Upper lobe of left lung (tissue), 6 donors: ENCODE measurements at regions not wholly inside any gene's neighbourhood (a gene's known extent, or its start where the extent isn't known, plus 50 kb on each side); places are given as distances from the start of the nearest gene placed in this dataset.

Experiments
- ATAC-seq, 2 donors: fragments of 200-7000 bp; cut with Tn5 transposase; one replicate each; pipeline ENCODE4 v1.9.1; 2022; ENCODE audit warnings: mild to moderate bottlenecking in 2 of 2, moderate library complexity in 2 of 2; ENCODE audit not compliant: low FRiP score in 2 of 2
- DNase-seq, 2 donors: peaks; one replicate each; pipeline ENCODE4 v3.0.0-alpha.2; 2019 to 2020
- H3K27ac ChIP-seq, 4 donors: fragments of 200-600 bp; sonication (generic); one replicate each; pipeline ENCODE4 v1.5.1; 2016 to 2019
- H3K27me3 ChIP-seq, 4 donors: fragments of 200-600 bp; sonication (generic); one replicate each; pipeline ENCODE4 v1.5.1; 2017 to 2019
- H3K36me3 ChIP-seq, 4 donors: fragments of 200-600 bp; sonication (generic); one replicate each; pipeline ENCODE4 v1.5.1; 2016 to 2019
- H3K4me1 ChIP-seq, 4 donors: fragments of 200-600 bp; sonication (generic); one replicate each; pipeline ENCODE4 v1.5.1; 2018 to 2019
- H3K4me3 ChIP-seq, 4 donors: fragments of 200-600 bp; sonication (generic); one replicate each; pipeline ENCODE4 v1.5.1; 2017 to 2019; ENCODE audit warnings: mild to moderate bottlenecking in 2 of 4, moderate library complexity in 1 of 4
- H3K9me3 ChIP-seq, 4 donors: fragments of 200-600 bp; sonication (generic); one replicate each; pipeline ENCODE4 v1.5.1; 2018 to 2019
- EP300 ChIP-seq, 4 donors: sonication (generic); formaldehyde crosslinking; IDR thresholded peaks; one replicate each; pipeline ENCODE4 v1.5.1; 2017; ENCODE audit warnings: antibody characterized with exemption in 4 of 4, control low read depth in 2 of 4
- POLR2A ChIP-seq, 4 donors: fragments of 450-650 bp; IDR thresholded peaks; one replicate each; pipeline ENCODE4 v1.5.1; 2016 to 2017; ENCODE audit warnings: antibody characterized with exemption in 4 of 4, mild to moderate bottlenecking in 2 of 4
- POLR2AphosphoS5 ChIP-seq, 2 donors: sonication (generic); formaldehyde crosslinking; IDR thresholded peaks; one replicate each; pipeline ENCODE4 v1.5.1; 2017; ENCODE audit warnings: antibody characterized with exemption in 2 of 2
- WGBS, 2 donors: methylation state at CpG; one replicate each; pipeline ENCODE4 v1.1.5; 2017 to 2018; 5-methylcytosine and 5-hydroxymethylcytosine counted together
- TF ChIP-seq, protein P1 (sequence below), 6 experiments: fragments of 450-650 bp in 4 of 6; fragments of 200-600 bp in 2 of 6; sonication (generic) in 2 of 6; IDR thresholded peaks; one replicate each; pipeline ENCODE4 v1.5.1; 2016 to 2019; ENCODE audit warnings: antibody characterized with exemption in 6 of 6
- donor health status: DM: no; HTN: no; CAD: no; lungs with moderate emphysema.
- donor health status: DM: no; HTN: yes; CAD: no; lungs with severe emphysema.

DNA sequence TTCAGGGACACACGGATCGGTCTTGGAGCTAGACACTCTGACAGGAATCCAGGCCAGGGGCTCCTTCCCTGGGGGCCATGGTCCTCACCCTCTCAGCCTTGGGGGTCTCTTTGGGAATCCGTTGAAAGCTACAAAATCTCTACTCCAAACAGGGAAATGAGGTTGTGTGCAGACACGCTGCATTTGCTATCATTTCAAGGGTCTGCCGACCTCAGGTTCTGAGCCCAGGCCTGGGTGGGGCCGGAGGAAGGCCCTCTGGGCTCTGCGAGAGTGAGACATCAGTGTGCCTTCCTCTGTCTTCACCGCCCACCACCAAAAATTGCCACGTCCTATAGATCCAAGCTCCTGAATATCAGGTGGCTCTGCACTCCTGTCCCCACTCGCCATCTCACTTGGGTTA is 74.4 kb upstream of the FGF3 start:
- no peak overlapping the region for H3K4me3 ChIP-seq
- WGBS, 2 donors = 72 to 73% methylated on average over 8 to 10 of the region's 10 CpGs
- TF ChIP-seq, protein P1, sequence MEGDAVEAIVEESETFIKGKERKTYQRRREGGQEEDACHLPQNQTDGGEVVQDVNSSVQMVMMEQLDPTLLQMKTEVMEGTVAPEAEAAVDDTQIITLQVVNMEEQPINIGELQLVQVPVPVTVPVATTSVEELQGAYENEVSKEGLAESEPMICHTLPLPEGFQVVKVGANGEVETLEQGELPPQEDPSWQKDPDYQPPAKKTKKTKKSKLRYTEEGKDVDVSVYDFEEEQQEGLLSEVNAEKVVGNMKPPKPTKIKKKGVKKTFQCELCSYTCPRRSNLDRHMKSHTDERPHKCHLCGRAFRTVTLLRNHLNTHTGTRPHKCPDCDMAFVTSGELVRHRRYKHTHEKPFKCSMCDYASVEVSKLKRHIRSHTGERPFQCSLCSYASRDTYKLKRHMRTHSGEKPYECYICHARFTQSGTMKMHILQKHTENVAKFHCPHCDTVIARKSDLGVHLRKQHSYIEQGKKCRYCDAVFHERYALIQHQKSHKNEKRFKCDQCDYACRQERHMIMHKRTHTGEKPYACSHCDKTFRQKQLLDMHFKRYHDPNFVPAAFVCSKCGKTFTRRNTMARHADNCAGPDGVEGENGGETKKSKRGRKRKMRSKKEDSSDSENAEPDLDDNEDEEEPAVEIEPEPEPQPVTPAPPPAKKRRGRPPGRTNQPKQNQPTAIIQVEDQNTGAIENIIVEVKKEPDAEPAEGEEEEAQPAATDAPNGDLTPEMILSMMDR (IDR thresholded peaks at IDR 0.05) = no peak
- TF ChIP-seq EP300 (IDR thresholded peaks at IDR 0.05) = no peak
- TF ChIP-seq POLR2AphosphoS5 (IDR thresholded peaks at IDR 0.05) = no peak
- no peak for TF ChIP-seq POLR2A (IDR thresholded peaks at IDR 0.05)
- H3K4me1 ChIP-seq = peaks cover 0 to 9% (median 3%) of the 10 kb centered on the region in 4 donors
- no peaks in the 10 kb centered on the region for H3K36me3 ChIP-seq
- H3K27ac ChIP-seq = no peak overlapping the region
- DNase-seq (no peak), ATAC-seq (no peak)
- no peaks in the 10 kb centered on the region for H3K9me3 ChIP-seq
- peaks cover 0 to 8% (median 2%) of the 10 kb centered on the region in 4 donors for H3K27me3 ChIP-seq

DNA sequence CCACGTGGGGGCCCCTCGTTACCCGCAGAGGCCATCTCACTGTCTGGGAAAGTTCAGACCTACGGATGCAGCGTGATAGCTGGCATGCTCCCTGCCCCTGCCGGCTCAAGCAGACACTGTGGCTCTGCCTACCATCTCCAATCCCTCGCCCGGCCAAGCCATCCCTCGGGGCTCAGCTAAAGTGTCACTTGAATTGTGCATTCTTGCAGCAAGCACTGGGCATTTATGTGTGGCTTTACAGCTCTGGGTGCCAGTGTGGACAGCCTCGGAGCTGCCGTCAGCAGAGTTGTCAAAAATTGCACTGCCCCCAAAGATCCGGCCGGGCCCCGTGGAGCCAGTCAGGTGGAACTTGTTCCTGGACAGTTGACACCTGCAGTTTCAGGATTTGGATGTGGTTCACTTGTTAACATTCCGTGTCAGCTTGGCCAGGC is 75.0 kb upstream of the FGF3 start:
- 69 to 80% methylated on average over 8 to 15 of the region's 15 CpGs for WGBS, 2 donors
- TF ChIP-seq, protein P1 (IDR thresholded peaks at IDR 0.05) = no peak
- TF ChIP-seq POLR2A (IDR thresholded peaks at IDR 0.05) = no peak
- TF ChIP-seq EP300 (IDR thresholded peaks at IDR 0.05) = no peak
- no peak for TF ChIP-seq POLR2AphosphoS5 (IDR thresholded peaks at IDR 0.05)
- Histone ChIP-seq H3K4me3 (no peak overlapping the region), H3K27me3 (peaks cover 0 to 6% (median 0%) of the 10 kb centered on the region in 4 donors), H3K27ac (no peak overlapping the region), H3K4me1 (peaks cover 0 to 9% (median 3%) of the 10 kb centered on the region in 4 donors), H3K9me3 (no peaks in the 10 kb centered on the region), H3K36me3 (no peaks in the 10 kb centered on the region)
- DNase-seq (no peak), ATAC-seq (no peak)

DNA sequence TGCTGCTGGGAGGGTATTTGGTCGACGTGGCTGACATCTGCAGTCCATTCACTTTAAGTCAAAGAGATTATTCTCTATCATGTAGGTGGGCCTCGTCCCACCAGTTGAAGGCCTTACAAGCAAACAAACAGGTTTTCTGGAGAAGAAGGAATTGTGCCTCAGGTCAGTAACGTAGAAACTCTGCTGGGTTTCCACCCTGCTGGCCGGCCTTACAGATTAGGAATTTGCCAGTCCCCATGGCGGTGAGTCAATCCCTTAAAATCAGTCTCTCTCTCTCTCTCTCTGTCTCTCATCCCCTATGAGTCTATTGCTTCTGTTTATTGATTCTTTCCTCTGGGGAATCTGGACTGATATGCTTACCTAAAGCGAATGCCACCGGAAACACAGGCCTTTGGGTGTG is 75.4 kb upstream of the FGF3 start:
- Histone ChIP-seq H3K9me3 (no peaks in the 10 kb centered on the region), H3K4me1 (peaks cover 0 to 9% (median 3%) of the 10 kb centered on the region in 4 donors), H3K36me3 (no peaks in the 10 kb centered on the region), H3K27ac (no peak overlapping the region), H3K27me3 (peaks cover 0 to 2% (median 0%) of the 10 kb centered on the region in 4 donors), H3K4me3 (no peak overlapping the region)
- ATAC-seq (no peak), DNase-seq (no peak)
- WGBS, 2 donors = 75 to 82% methylated on average over 8 of the region's 8 CpGs
- no peak for TF ChIP-seq EP300 (IDR thresholded peaks at IDR 0.05)
- TF ChIP-seq POLR2AphosphoS5 (IDR thresholded peaks at IDR 0.05) = no peak
- TF ChIP-seq POLR2A (IDR thresholded peaks at IDR 0.05) = no peak
- TF ChIP-seq, protein P1 (IDR thresholded peaks at IDR 0.05) = no peak

DNA sequence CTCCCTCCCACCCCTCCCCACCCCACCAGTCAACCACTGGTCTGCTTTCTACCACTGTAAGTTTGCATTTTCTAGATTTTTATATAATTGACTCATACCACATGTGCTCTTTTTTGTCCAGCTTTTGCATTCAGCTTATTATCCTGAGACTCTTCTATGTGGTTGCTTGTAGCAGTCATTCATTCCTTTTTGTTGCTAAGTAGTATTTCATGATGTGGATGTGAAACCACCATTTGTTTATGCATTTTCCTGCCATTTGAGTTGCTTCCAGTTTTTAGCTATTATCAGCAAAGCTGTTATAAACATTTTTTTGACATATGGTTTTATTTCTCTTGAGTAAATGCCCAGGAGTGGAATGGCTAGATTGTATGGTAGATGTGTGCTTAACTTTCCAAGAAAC is 77.0 kb upstream of the FGF3 start:
- Histone ChIP-seq H3K4me3 (no peak overlapping the region), H3K36me3 (no peaks in the 10 kb centered on the region), H3K9me3 (no peaks in the 10 kb centered on the region), H3K27ac (no peak overlapping the region), H3K4me1 (peaks cover 0 to 8% (median 5%) of the 10 kb centered on the region in 4 donors), H3K27me3 (no peaks in the 10 kb centered on the region)
- no peak for TF ChIP-seq POLR2AphosphoS5 (IDR thresholded peaks at IDR 0.05)
- TF ChIP-seq, protein P1 (IDR thresholded peaks at IDR 0.05) = no peak
- no peak for TF ChIP-seq EP300 (IDR thresholded peaks at IDR 0.05)
- no peak for TF ChIP-seq POLR2A (IDR thresholded peaks at IDR 0.05)
- DNase-seq (no peak), ATAC-seq (no peak)

DNA sequence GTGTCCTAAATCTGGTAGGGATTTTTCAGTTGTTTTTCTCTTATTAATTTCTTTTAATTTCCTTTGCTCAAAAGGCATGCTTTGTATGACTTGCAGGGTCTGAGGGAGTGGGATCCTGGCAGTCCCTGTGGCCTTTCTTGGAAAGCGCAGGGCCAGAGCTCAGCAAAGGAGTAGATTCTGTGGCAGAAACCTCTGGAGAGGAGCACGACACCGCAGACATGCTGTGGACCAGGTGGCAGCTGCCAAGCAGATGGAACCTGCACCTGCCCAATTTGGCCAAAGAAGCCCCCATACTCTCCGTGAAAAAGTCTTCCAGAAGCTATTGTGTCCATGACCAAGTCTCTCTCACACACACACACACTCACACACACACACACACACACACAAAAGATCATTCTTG is 78.9 kb upstream of the FGF3 start:
- WGBS, 2 donors = 70 to 87% methylated on average over 4 of the region's 4 CpGs
- Histone ChIP-seq H3K27ac (no peak overlapping the region), H3K27me3 (no peaks in the 10 kb centered on the region), H3K36me3 (no peaks in the 10 kb centered on the region), H3K9me3 (no peaks in the 10 kb centered on the region), H3K4me3 (no peak overlapping the region), H3K4me1 (peaks cover 0 to 7% (median 0%) of the 10 kb centered on the region in 4 donors)
- DNase-seq (no peak), ATAC-seq (no peak)
- no peak for TF ChIP-seq POLR2A (IDR thresholded peaks at IDR 0.05)
